IPS-15b (cell line): ENCODE measurements at regions not wholly inside any gene's neighbourhood (a gene's known extent, or its start where the extent isn't known, plus 50 kb on each side); places are given as distances from the start of the nearest gene placed in this dataset.
"Not testable (repeated sequence)": the region's sequence is repeated elsewhere in the genome, so short reads cannot be mapped to it uniquely, and the experiment has no call there.

Source experiments
- H3K27me3 ChIP-seq: one replicate; pipeline ENCODE4 v1.6.1; 2013; ENCODE audit warnings: low read length; ENCODE audit not compliant: control insufficient read depth, insufficient read depth
- H3K36me3 ChIP-seq: one replicate; pipeline ENCODE4 v1.6.1; 2013; ENCODE audit warnings: low read length; ENCODE audit not compliant: control insufficient read depth, insufficient read depth
- H3K4me1 ChIP-seq: one replicate; pipeline ENCODE4 v1.6.1; 2013; ENCODE audit warnings: mild to moderate bottlenecking, low read length; ENCODE audit not compliant: control insufficient read depth, insufficient read depth
- H3K4me3 ChIP-seq: one replicate; pipeline ENCODE4 v1.5.1; 2013; ENCODE audit warnings: low read depth, low read length
- H3K9ac ChIP-seq: one replicate; pipeline ENCODE4 v1.6.1; 2013; ENCODE audit warnings: low read depth, mild to moderate bottlenecking, low read length
- H3K9me3 ChIP-seq: one replicate; pipeline ENCODE4 v1.6.1; 2013; ENCODE audit warnings: mild to moderate bottlenecking, low read length; ENCODE audit not compliant: control insufficient read depth, insufficient read depth

GRCh38 chrX:155755706-155756337 is 125.3 kb upstream of the VAMP7 start:
- H3K9ac ChIP-seq, result no peak overlapping the region
- no peaks in the 10 kb centered on the region for H3K27me3 ChIP-seq
- peaks cover 2% of the 10 kb centered on the region for H3K4me1 ChIP-seq
- no peaks in the 10 kb centered on the region for H3K9me3 ChIP-seq
- H3K4me3 ChIP-seq, result no peak overlapping the region
- H3K36me3 ChIP-seq, result no peaks in the 10 kb centered on the region

GRCh38 chrX:155751131-155751530 is 130.0 kb upstream of the VAMP7 start:
- Histone ChIP-seq H3K4me1 (no peaks in the 10 kb centered on the region), H3K36me3 (no peaks in the 10 kb centered on the region), H3K9ac (no peak overlapping the region), H3K27me3 (no peaks in the 10 kb centered on the region), H3K9me3 (no peaks in the 10 kb centered on the region), H3K4me3 (no peak overlapping the region)

- Histone ChIP-seq H3K9ac (no peak overlapping the region), H3K27me3 (no peaks in the 10 kb centered on the region), H3K9me3 (peaks cover 3% of the 10 kb centered on the region)
Observed at GRCh38 chrX:155747520-155747919, 133.6 kb upstream of the VAMP7 start.

GRCh38 chrX:155745792-155746191 is 133.0 kb upstream of the TMLHE start:
- Histone ChIP-seq H3K36me3 (no peaks in the 10 kb centered on the region), H3K4me1 (no peaks in the 10 kb centered on the region), H3K9ac (no peak overlapping the region), H3K27me3 (no peaks in the 10 kb centered on the region), H3K9me3 (peaks cover 3% of the 10 kb centered on the region), H3K4me3 (no peak overlapping the region)

More at GRCh38 chrX:155747520-155747919, 133.6 kb upstream of the VAMP7 start:
- Histone ChIP-seq H3K4me1 (no peaks in the 10 kb centered on the region), H3K4me3 (no peak overlapping the region), H3K36me3 (no peaks in the 10 kb centered on the region)

- peaks cover 3% of the 10 kb centered on the region for H3K9me3 ChIP-seq
- H3K4me3 ChIP-seq, result no peak overlapping the region
- no peaks in the 10 kb centered on the region for H3K27me3 ChIP-seq
- H3K9ac ChIP-seq, result no peak overlapping the region
- H3K4me1 ChIP-seq, result no peaks in the 10 kb centered on the region
- H3K36me3 ChIP-seq, result no peaks in the 10 kb centered on the region
Observed at GRCh38 chrX:155744534-155744933, 131.8 kb upstream of the TMLHE start.

- H3K4me3 ChIP-seq, H3K9me3 ChIP-seq, H3K36me3 ChIP-seq, H3K4me1 ChIP-seq, H3K27me3 ChIP-seq, H3K9ac ChIP-seq: not testable (repeated sequence)
Observed at GRCh38 chrX:155728335-155728734, 115.6 kb upstream of the TMLHE start.

GRCh38 chrX:155718972-155719586 is 106.3 kb upstream of the TMLHE start:
- Histone ChIP-seq H3K27me3 (no peaks in the 10 kb centered on the region), H3K4me3 (no peak overlapping the region), H3K4me1 (no peaks in the 10 kb centered on the region), H3K36me3 (no peaks in the 10 kb centered on the region), H3K9ac (no peak overlapping the region), H3K9me3 (no peaks in the 10 kb centered on the region)

- Histone ChIP-seq H3K9me3 (no peaks in the 10 kb centered on the region), H3K27me3 (no peaks in the 10 kb centered on the region), H3K9ac (no peak overlapping the region), H3K4me3 (no peak overlapping the region), H3K4me1 (no peaks in the 10 kb centered on the region), H3K36me3 (no peaks in the 10 kb centered on the region)
Observed at GRCh38 chrX:155715141-155715540, 102.4 kb upstream of the TMLHE start.

GRCh38 chrX:155695419-155695818 is 82.7 kb upstream of the TMLHE start:
- Histone ChIP-seq H3K4me1 (no peaks in the 10 kb centered on the region), H3K36me3 (no peaks in the 10 kb centered on the region), H3K9me3 (no peaks in the 10 kb centered on the region), H3K27me3 (no peaks in the 10 kb centered on the region), H3K9ac (no peak overlapping the region), H3K4me3 (no peak overlapping the region)

- no peak overlapping the region for H3K9ac ChIP-seq
- H3K9me3 ChIP-seq, result no peaks in the 10 kb centered on the region
- no peaks in the 10 kb centered on the region for H3K4me1 ChIP-seq
- H3K27me3 ChIP-seq, result no peaks in the 10 kb centered on the region
- no peaks in the 10 kb centered on the region for H3K36me3 ChIP-seq
- H3K4me3 ChIP-seq, result no peak overlapping the region
Observed at GRCh38 chrX:155694649-155695048, 81.9 kb upstream of the TMLHE start.

GRCh38 chrX:155682834-155683233 is 70.1 kb upstream of the TMLHE start:
- H3K27me3 ChIP-seq, result no peaks in the 10 kb centered on the region
- H3K4me1 ChIP-seq, result peaks cover 3% of the 10 kb centered on the region
- H3K4me3 ChIP-seq, result no peak overlapping the region
- no peaks in the 10 kb centered on the region for H3K36me3 ChIP-seq
- no peaks in the 10 kb centered on the region for H3K9me3 ChIP-seq
- no peak overlapping the region for H3K9ac ChIP-seq

- no peaks in the 10 kb centered on the region for H3K27me3 ChIP-seq
- no peaks in the 10 kb centered on the region for H3K9me3 ChIP-seq
- no peak overlapping the region for H3K4me3 ChIP-seq
- H3K4me1 ChIP-seq, result peaks cover 3% of the 10 kb centered on the region
- no peaks in the 10 kb centered on the region for H3K36me3 ChIP-seq
- H3K9ac ChIP-seq, result no peak overlapping the region
Observed at GRCh38 chrX:155679715-155680114, 67.0 kb upstream of the TMLHE start.
